ENCODE measurements at regions not wholly inside any gene's neighbourhood (a gene's known extent, or its start where the extent isn't known, plus 50 kb on each side); places are given as distances from the start of the nearest gene placed in this dataset.

GRCh38 chr6:88232753-88233152 lies 66.6 kb upstream of the CNR1 start:
- Histone ChIP-seq H3K27ac (no peak overlapping the region), H3K9me3 (peaks cover 0 to 8% (median 4%) of the 10 kb centered on the region in 4 donors), H3K36me3 (no peaks in the 10 kb centered on the region), H3K4me1 (no peaks in the 10 kb centered on the region), H3K4me3 (no peak overlapping the region), H3K27me3 (no peaks in the 10 kb centered on the region)
- no peak for TF ChIP-seq POLR2A (IDR thresholded peaks at IDR 0.05)
- no peak for TF ChIP-seq CTCF (IDR thresholded peaks at IDR 0.05)
- DNase-seq = no peak

GRCh38 chr6:88223298-88223697 lies 57.2 kb upstream of the CNR1 start:
- Histone ChIP-seq H3K4me1 (no peaks in the 10 kb centered on the region), H3K27ac (no peak overlapping the region), H3K9me3 (no peaks in the 10 kb centered on the region), H3K4me3 (no peak overlapping the region), H3K27me3 (no peaks in the 10 kb centered on the region), H3K36me3 (no peaks in the 10 kb centered on the region)
- no peak for TF ChIP-seq POLR2A (IDR thresholded peaks at IDR 0.05)
- no peak for TF ChIP-seq CTCF (IDR thresholded peaks at IDR 0.05)
- DNase-seq = no peak

GRCh38 chr6:88220493-88220892 lies 54.3 kb upstream of the CNR1 start:
- TF ChIP-seq POLR2A (IDR thresholded peaks at IDR 0.05) = no peak
- TF ChIP-seq CTCF (IDR thresholded peaks at IDR 0.05) = no peak
- no peaks in the 10 kb centered on the region for H3K9me3 ChIP-seq

GRCh38 chr6:88216182-88216581 lies 50.0 kb upstream of the CNR1 start:
- no peak overlapping the region for H3K4me3 ChIP-seq
- H3K9me3 ChIP-seq = no peaks in the 10 kb centered on the region
- no peaks in the 10 kb centered on the region for H3K4me1 ChIP-seq
- H3K27ac ChIP-seq = no peak overlapping the region
- TF ChIP-seq POLR2A (IDR thresholded peaks at IDR 0.05) (no peak), CTCF (IDR thresholded peaks at IDR 0.05) (no peak)
- no peaks in the 10 kb centered on the region for H3K36me3 ChIP-seq
- H3K27me3 ChIP-seq = no peaks in the 10 kb centered on the region
- DNase-seq = no peak

More at GRCh38 chr6:88220493-88220892, 54.3 kb upstream of the CNR1 start:
- DNase-seq = no peak
- no peak overlapping the region for H3K27ac ChIP-seq
- H3K36me3 ChIP-seq = no peaks in the 10 kb centered on the region
- no peaks in the 10 kb centered on the region for H3K27me3 ChIP-seq
- no peak overlapping the region for H3K4me3 ChIP-seq
- no peaks in the 10 kb centered on the region for H3K4me1 ChIP-seq

Measured in Peyer's patch (tissue), 4 donors.